NAMALWA (cell line): ENCODE measurements at regions not wholly inside any gene's neighbourhood (a gene's known extent, or its start where the extent isn't known, plus 50 kb on each side); places are given as distances from the start of the nearest gene placed in this dataset.

Source experiments
- DNase-seq: peaks from one replicate; pipeline ENCODE4 v3.0.0-alpha.2; 2015; ENCODE audit warnings: low spot score

- no peak for DNase-seq
These were observed 710.0 kb upstream of the ID2 start for GRCh38 chr2:7971841-7972240.

GRCh38 chr2:7972670-7973069 is 709.2 kb upstream of the ID2 start:
- DNase-seq: no peak

- DNase-seq: no peak
These were observed 707.9 kb upstream of the ID2 start for GRCh38 chr2:7973801-7974480.

- no peak for DNase-seq
These were observed 706.9 kb upstream of the ID2 start for GRCh38 chr2:7974936-7975335.

- no peak for DNase-seq
These were observed 705.6 kb upstream of the ID2 start for GRCh38 chr2:7976206-7976605.

- no peak for DNase-seq
These were observed 703.9 kb upstream of the ID2 start for GRCh38 chr2:7977981-7978380.

- no peak for DNase-seq
These were observed 699.8 kb upstream of the ID2 start for GRCh38 chr2:7982054-7982453.

- DNase-seq: no peak
These were observed 698.4 kb upstream of the ID2 start for GRCh38 chr2:7983451-7983850.

GRCh38 chr2:7983912-7984311 is 697.9 kb upstream of the ID2 start:
- DNase-seq: no peak

- DNase-seq: no peak
These were observed 697.0 kb upstream of the ID2 start for GRCh38 chr2:7984693-7985353.

GRCh38 chr2:7986431-7986830 is 695.4 kb upstream of the ID2 start:
- no peak for DNase-seq

GRCh38 chr2:7987992-7988391 is 693.9 kb upstream of the ID2 start:
- no peak for DNase-seq

GRCh38 chr2:7988440-7988839 is 693.4 kb upstream of the ID2 start:
- no peak for DNase-seq

- no peak for DNase-seq
These were observed 692.0 kb upstream of the ID2 start for GRCh38 chr2:7989823-7990222.

- DNase-seq: no peak
These were observed 688.9 kb upstream of the ID2 start for GRCh38 chr2:7992612-7993602.

GRCh38 chr2:7994397-7994951 is 687.4 kb upstream of the ID2 start:
- no peak for DNase-seq

GRCh38 chr2:7997279-7997678 is 684.6 kb upstream of the ID2 start:
- no peak for DNase-seq

- no peak for DNase-seq
These were observed 682.0 kb upstream of the ID2 start for GRCh38 chr2:7999683-8000476.

GRCh38 chr2:8000870-8001269 is 681.0 kb upstream of the ID2 start:
- peak; percentile 51 for DNase-seq

- peak; percentile 2 for DNase-seq
These were observed 679.0 kb upstream of the ID2 start for GRCh38 chr2:8002765-8003393.

- no peak for DNase-seq
These were observed 678.3 kb upstream of the ID2 start for GRCh38 chr2:8003462-8004075.
